WERI-Rb-1 (cell line): ENCODE measurements at regions not wholly inside any gene's neighbourhood (a gene's known extent, or its start where the extent isn't known, plus 50 kb on each side); places are given as distances from the start of the nearest gene placed in this dataset.

Experiments
- DNase-seq: peaks from one replicate; pipeline ENCODE4 v3.0.0-alpha.2; 2020
- H3K27ac ChIP-seq: fragments of 250-450 bp; sonication (Bioruptor Pico); 2 replicates; pipeline ENCODE4 v1.5.1; 2020; ENCODE audit warnings: mild to moderate bottlenecking, moderate library complexity
- H3K27me3 ChIP-seq: fragments of 250-450 bp; sonication (Bioruptor Pico); 2 replicates; pipeline ENCODE4 v1.5.1; 2021; ENCODE audit warnings: mild to moderate bottlenecking, low read depth, moderate library complexity; ENCODE audit not compliant: insufficient read depth, severe bottlenecking
- H3K36me3 ChIP-seq: fragments of 250-450 bp; sonication (Bioruptor Pico); 2 replicates; pipeline ENCODE4 v1.5.1; 2020; ENCODE audit warnings: mild to moderate bottlenecking, moderate library complexity
- H3K4me3 ChIP-seq: 2 replicates; pipeline ENCODE4 v1.5.1; 2011; ENCODE audit warnings: low read depth, mild to moderate bottlenecking, control low read depth, low read length
- H3K9me3 ChIP-seq: fragments of 250-450 bp; sonication (Bioruptor Pico); 2 replicates; pipeline ENCODE4 v1.5.1; 2021; ENCODE audit warnings: mild to moderate bottlenecking, moderate library complexity; ENCODE audit not compliant: severe bottlenecking
- TF ChIP-seq, protein P1 (sequence below): IDR thresholded peaks from 2 replicates; pipeline ENCODE4 v1.5.1; 2011; ENCODE audit warnings: low read depth, mild to moderate bottlenecking, control low read depth, inconsistent platforms, low read length

GRCh38 chr6:167564416-167565250 is 239.7 kb downstream of the TTLL2 start:
- no peaks in the 10 kb centered on the region for H3K27me3 ChIP-seq
- H3K27ac ChIP-seq, result no peak overlapping the region
- TF ChIP-seq, protein P1, sequence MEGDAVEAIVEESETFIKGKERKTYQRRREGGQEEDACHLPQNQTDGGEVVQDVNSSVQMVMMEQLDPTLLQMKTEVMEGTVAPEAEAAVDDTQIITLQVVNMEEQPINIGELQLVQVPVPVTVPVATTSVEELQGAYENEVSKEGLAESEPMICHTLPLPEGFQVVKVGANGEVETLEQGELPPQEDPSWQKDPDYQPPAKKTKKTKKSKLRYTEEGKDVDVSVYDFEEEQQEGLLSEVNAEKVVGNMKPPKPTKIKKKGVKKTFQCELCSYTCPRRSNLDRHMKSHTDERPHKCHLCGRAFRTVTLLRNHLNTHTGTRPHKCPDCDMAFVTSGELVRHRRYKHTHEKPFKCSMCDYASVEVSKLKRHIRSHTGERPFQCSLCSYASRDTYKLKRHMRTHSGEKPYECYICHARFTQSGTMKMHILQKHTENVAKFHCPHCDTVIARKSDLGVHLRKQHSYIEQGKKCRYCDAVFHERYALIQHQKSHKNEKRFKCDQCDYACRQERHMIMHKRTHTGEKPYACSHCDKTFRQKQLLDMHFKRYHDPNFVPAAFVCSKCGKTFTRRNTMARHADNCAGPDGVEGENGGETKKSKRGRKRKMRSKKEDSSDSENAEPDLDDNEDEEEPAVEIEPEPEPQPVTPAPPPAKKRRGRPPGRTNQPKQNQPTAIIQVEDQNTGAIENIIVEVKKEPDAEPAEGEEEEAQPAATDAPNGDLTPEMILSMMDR, result no peak
- H3K4me3 ChIP-seq, result no peak overlapping the region
- H3K9me3 ChIP-seq, result no peaks in the 10 kb centered on the region
- no peak for DNase-seq
- H3K36me3 ChIP-seq, result no peaks in the 10 kb centered on the region

- no peaks in the 10 kb centered on the region for H3K27me3 ChIP-seq
- DNase-seq, result no peak
- H3K9me3 ChIP-seq, result no peaks in the 10 kb centered on the region
- no peak overlapping the region for H3K27ac ChIP-seq
- TF ChIP-seq, protein P1, result no peak
- H3K4me3 ChIP-seq, result no peak overlapping the region
- no peaks in the 10 kb centered on the region for H3K36me3 ChIP-seq
Observed at GRCh38 chr6:167565388-167565787, 240.5 kb downstream of the TTLL2 start.

- Histone ChIP-seq H3K4me3 (no peak overlapping the region), H3K27me3 (no peaks in the 10 kb centered on the region), H3K36me3 (no peaks in the 10 kb centered on the region), H3K27ac (no peak overlapping the region), H3K9me3 (no peaks in the 10 kb centered on the region)
- TF ChIP-seq, protein P1, result no peak
- DNase-seq, result no peak
Observed at GRCh38 chr6:167565884-167566599, 241.2 kb downstream of the TTLL2 start.

GRCh38 chr6:167566711-167567141 is 241.8 kb downstream of the TTLL2 start:
- H3K27me3 ChIP-seq, result no peaks in the 10 kb centered on the region
- TF ChIP-seq, protein P1, result no peak
- no peak overlapping the region for H3K27ac ChIP-seq
- H3K4me3 ChIP-seq, result no peak overlapping the region
- H3K9me3 ChIP-seq, result no peaks in the 10 kb centered on the region
- H3K36me3 ChIP-seq, result no peaks in the 10 kb centered on the region
- no peak for DNase-seq

GRCh38 chr6:167567142-167568033 is 242.5 kb downstream of the TTLL2 start:
- no peak overlapping the region for H3K4me3 ChIP-seq
- H3K36me3 ChIP-seq, result no peaks in the 10 kb centered on the region
- TF ChIP-seq, protein P1, result no peak
- H3K27ac ChIP-seq, result no peak overlapping the region
- no peak for DNase-seq
- no peaks in the 10 kb centered on the region for H3K27me3 ChIP-seq
- no peaks in the 10 kb centered on the region for H3K9me3 ChIP-seq
